ENCODE measurements at regions not wholly inside any gene's neighbourhood (a gene's known extent, or its start where the extent isn't known, plus 50 kb on each side); places are given as distances from the start of the nearest gene placed in this dataset.

- TF ChIP-seq CTCF (IDR thresholded peaks at IDR 0.05; ENCODE audit: insufficient read depth, low read length, missing control alignments), result no peak
- no peak for DNase-seq (ENCODE audit: low read depth, low spot score)
- POLR2A ChIA-PET, result no interaction called here
- no peak overlapping the region for H3K4me3 ChIP-seq (ENCODE audit: low read depth, low read length)
- CTCF ChIA-PET, result no interaction called here
These were observed 208.8 kb downstream of the COX18 start for GRCh38 chr4:72860766-72861165.

- POLR2A ChIA-PET, result no interaction called here
- H3K4me3 ChIP-seq (ENCODE audit: low read depth, low read length), result no peak overlapping the region
- CTCF ChIA-PET, result no interaction called here
- peak; percentile 17 for DNase-seq (ENCODE audit: low read depth, low spot score)
- no peak for TF ChIP-seq CTCF (IDR thresholded peaks at IDR 0.05; ENCODE audit: insufficient read depth, low read length, missing control alignments)
These were observed 211.2 kb downstream of the COX18 start for GRCh38 chr4:72858328-72858727.

GRCh38 chr4:72857787-72858186 lies 211.7 kb downstream of the COX18 start:
- DNase-seq (ENCODE audit: low read depth, low spot score), result no peak
- CTCF ChIA-PET, result no interaction called here
- no peak for TF ChIP-seq CTCF (IDR thresholded peaks at IDR 0.05; ENCODE audit: insufficient read depth, low read length, missing control alignments)
- H3K4me3 ChIP-seq (ENCODE audit: low read depth, low read length), result no peak overlapping the region
- POLR2A ChIA-PET, result no interaction called here

- TF ChIP-seq CTCF (IDR thresholded peaks at IDR 0.05; ENCODE audit: insufficient read depth, low read length, missing control alignments), result no peak
- no peak for DNase-seq (ENCODE audit: low read depth, low spot score)
- ChIA-PET CTCF (no interaction called here), POLR2A (no interaction called here)
- no peak overlapping the region for H3K4me3 ChIP-seq (ENCODE audit: low read depth, low read length)
These were observed 212.3 kb downstream of the COX18 start for GRCh38 chr4:72857216-72857615.

GRCh38 chr4:72846280-72847111 lies 223.0 kb downstream of the COX18 start:
- ChIA-PET POLR2A (no interaction called here), CTCF (no interaction called here)
- TF ChIP-seq CTCF (IDR thresholded peaks at IDR 0.05; ENCODE audit: insufficient read depth, low read length, missing control alignments), result no peak
- no peak overlapping the region for H3K4me3 ChIP-seq (ENCODE audit: low read depth, low read length)
- no peak for DNase-seq (ENCODE audit: low read depth, low spot score)

GRCh38 chr4:72843466-72843865 lies 226.1 kb downstream of the COX18 start:
- no peak overlapping the region for H3K4me3 ChIP-seq (ENCODE audit: low read depth, low read length)
- ChIA-PET CTCF (no interaction called here), POLR2A (no interaction called here)
- no peak for DNase-seq (ENCODE audit: low read depth, low spot score)
- TF ChIP-seq CTCF (IDR thresholded peaks at IDR 0.05; ENCODE audit: insufficient read depth, low read length, missing control alignments), result no peak

Data from AG04449 (cell line).